ENCODE measurements at regions not wholly inside any gene's neighbourhood (a gene's known extent, or its start where the extent isn't known, plus 50 kb on each side); places are given as distances from the start of the nearest gene placed in this dataset.

DNA sequence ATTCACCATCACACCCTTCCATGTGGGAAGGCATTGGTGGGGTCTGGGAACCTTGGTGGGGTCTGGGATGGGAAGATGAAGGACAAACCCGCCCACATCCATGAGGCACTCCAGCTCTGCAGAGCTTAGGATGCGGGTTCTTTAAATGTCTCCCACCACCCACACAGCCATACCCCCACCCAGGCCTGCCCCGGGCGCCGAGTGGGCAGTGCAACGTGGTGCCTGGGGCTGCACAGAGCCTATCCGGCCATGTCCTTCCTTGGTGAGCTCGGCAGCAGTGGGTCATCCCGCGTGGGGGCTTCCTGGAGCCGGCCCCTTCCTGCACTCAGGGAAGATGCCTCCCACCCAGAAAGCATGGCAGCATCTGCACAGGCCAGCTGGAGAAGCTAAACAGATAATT is 163.5 kb upstream of the TCERG1L start:
- Histone ChIP-seq H3K27me3 (ENCODE audit: control insufficient read depth in 1 of 2, insufficient read depth in 2 of 2, low read length in 2 of 2) (peaks cover 0 to 9% of the 10 kb centered on the region in 2 experiments), H3K4me1 (ENCODE audit: insufficient read depth, low read length) (no peaks in the 10 kb centered on the region), H3K9me3 (ENCODE audit: control insufficient read depth in 1 of 2, insufficient read depth in 1 of 2, low read length in 2 of 2) (peaks cover 0 to 28% of the 10 kb centered on the region in 2 experiments), H3K27ac (ENCODE audit: low read depth in 1 of 2, low read length in 2 of 2) (no peak overlapping the region), H3K36me3 (ENCODE audit: insufficient read depth, low read length) (no peaks in the 10 kb centered on the region), H3K4me3 (ENCODE audit: low read length) (no peak overlapping the region)
- Mint-ChIP-seq H3K27ac (no peak overlapping the region), H3K4me3 (no peak overlapping the region), H3K4me1 (ENCODE audit: low read depth) (no peaks in the 10 kb centered on the region), H3K36me3 (ENCODE audit: low read depth) (no peaks in the 10 kb centered on the region), H3K9me3 (no peaks in the 10 kb centered on the region), H3K27me3 (peaks cover 19% of the 10 kb centered on the region)
- POLR2A ChIA-PET = no interaction called here
- DNase-seq (no peak), ATAC-seq (ENCODE audit: poor library complexity) (no peak)
- TF ChIP-seq, protein P1, sequence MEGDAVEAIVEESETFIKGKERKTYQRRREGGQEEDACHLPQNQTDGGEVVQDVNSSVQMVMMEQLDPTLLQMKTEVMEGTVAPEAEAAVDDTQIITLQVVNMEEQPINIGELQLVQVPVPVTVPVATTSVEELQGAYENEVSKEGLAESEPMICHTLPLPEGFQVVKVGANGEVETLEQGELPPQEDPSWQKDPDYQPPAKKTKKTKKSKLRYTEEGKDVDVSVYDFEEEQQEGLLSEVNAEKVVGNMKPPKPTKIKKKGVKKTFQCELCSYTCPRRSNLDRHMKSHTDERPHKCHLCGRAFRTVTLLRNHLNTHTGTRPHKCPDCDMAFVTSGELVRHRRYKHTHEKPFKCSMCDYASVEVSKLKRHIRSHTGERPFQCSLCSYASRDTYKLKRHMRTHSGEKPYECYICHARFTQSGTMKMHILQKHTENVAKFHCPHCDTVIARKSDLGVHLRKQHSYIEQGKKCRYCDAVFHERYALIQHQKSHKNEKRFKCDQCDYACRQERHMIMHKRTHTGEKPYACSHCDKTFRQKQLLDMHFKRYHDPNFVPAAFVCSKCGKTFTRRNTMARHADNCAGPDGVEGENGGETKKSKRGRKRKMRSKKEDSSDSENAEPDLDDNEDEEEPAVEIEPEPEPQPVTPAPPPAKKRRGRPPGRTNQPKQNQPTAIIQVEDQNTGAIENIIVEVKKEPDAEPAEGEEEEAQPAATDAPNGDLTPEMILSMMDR (IDR thresholded peaks at IDR 0.05) = no peak
- intact Hi-C loops (cut with DNase I, micrococcal nuclease) = no loop called here
- CTCF ChIA-PET = no interaction called here

DNA sequence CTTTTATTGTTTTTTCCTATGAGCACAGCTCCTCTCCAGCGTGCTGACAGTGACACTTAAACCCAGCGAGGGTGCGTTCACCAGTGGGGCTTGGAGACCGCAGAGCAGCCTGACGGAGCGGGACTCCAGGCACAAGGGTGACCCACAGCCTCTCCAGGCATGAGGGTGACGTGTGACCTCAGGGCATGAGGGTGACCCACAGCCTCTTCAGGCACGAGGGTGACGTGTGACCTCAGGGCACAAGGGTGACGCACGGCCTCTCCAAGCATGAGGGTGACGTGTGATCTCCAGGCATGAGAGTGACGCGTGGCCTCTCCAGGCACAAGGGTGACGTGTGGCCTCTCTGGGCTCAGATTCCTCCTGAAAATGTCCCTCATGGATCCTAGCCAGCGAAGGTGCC is 164.3 kb upstream of the TCERG1L start:
- Histone ChIP-seq H3K27me3 (ENCODE audit: control insufficient read depth in 1 of 2, insufficient read depth in 2 of 2, low read length in 2 of 2) (peaks cover 0 to 10% of the 10 kb centered on the region in 2 experiments), H3K36me3 (ENCODE audit: insufficient read depth, low read length) (no peaks in the 10 kb centered on the region), H3K4me1 (ENCODE audit: insufficient read depth, low read length) (no peaks in the 10 kb centered on the region), H3K9me3 (ENCODE audit: control insufficient read depth in 1 of 2, insufficient read depth in 1 of 2, low read length in 2 of 2) (peaks cover 0 to 28% of the 10 kb centered on the region in 2 experiments), H3K27ac (ENCODE audit: low read depth in 1 of 2, low read length in 2 of 2) (no peak overlapping the region), H3K4me3 (ENCODE audit: low read length) (no peak overlapping the region)
- no peaks in the 10 kb centered on the region for H3K4me1 Mint-ChIP-seq (ENCODE audit: low read depth)
- DNase-seq = no peak
- H3K36me3 Mint-ChIP-seq (ENCODE audit: low read depth) = no peaks in the 10 kb centered on the region
- intact Hi-C loops (cut with DNase I, micrococcal nuclease) = no loop called here
- H3K4me3 Mint-ChIP-seq = no peak overlapping the region
- H3K27ac Mint-ChIP-seq = no peak overlapping the region
- CTCF ChIA-PET = no interaction called here
- POLR2A ChIA-PET = no interaction called here
- no peak for ATAC-seq (ENCODE audit: poor library complexity)
- no peaks in the 10 kb centered on the region for H3K9me3 Mint-ChIP-seq
- TF ChIP-seq, protein P1 (IDR thresholded peaks at IDR 0.05) = no peak
- H3K27me3 Mint-ChIP-seq = peaks cover 27% of the 10 kb centered on the region

DNA sequence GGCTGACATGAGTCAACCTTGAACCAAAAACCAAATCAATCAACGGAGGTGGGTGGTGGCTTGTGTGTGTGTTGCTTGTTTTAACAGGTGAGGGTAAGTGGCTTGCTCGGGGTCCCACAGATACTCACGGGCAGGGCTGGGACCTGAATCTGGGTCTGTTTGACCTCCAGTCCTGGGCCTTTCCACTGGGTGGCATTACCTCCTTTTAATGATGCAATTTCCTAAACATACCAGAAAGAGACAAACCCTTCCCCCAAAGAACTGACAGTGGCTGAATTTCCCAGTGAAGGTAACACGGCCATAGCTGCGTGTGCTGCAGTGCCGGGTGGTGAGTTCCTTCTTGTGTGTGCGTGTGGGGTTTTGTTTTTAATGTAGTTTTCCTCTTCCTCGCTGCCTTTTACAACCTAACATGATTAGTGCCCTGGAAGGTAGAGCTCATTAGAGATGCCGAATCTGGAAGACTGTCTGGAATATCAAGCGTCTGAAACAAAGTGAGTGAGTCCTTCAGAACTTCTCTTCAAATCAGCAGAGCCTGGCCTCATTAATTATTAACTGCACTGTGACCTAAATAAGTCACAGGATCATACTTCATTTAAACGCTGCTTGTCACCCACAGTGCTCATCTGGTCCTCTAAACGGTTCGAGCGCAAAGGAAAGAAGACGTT is 166.1 kb upstream of the TCERG1L start:
- POLR2A ChIA-PET = no interaction called here
- H3K4me1 ChIP-seq (ENCODE audit: insufficient read depth, low read length) = no peaks in the 10 kb centered on the region
- Mint-ChIP-seq H3K36me3 (ENCODE audit: low read depth) (no peaks in the 10 kb centered on the region), H3K4me1 (ENCODE audit: low read depth) (no peaks in the 10 kb centered on the region), H3K27me3 (peaks cover 18% of the 10 kb centered on the region), H3K4me3 (no peak overlapping the region), H3K27ac (no peak overlapping the region), H3K9me3 (peaks cover 5% of the 10 kb centered on the region)
- H3K27me3 ChIP-seq (ENCODE audit: control insufficient read depth in 1 of 2, insufficient read depth in 2 of 2, low read length in 2 of 2) = peaks cover 0 to 10% of the 10 kb centered on the region in 2 experiments
- no peak for DNase-seq
- CTCF ChIA-PET = no interaction called here
- no peak for ATAC-seq (ENCODE audit: poor library complexity)
- TF ChIP-seq, protein P1 (IDR thresholded peaks at IDR 0.05) = no peak
- H3K36me3 ChIP-seq (ENCODE audit: insufficient read depth, low read length) = no peaks in the 10 kb centered on the region
- H3K27ac ChIP-seq (ENCODE audit: low read depth in 1 of 2, low read length in 2 of 2) = no peak overlapping the region
- no peak overlapping the region for H3K4me3 ChIP-seq (ENCODE audit: low read length)
- intact Hi-C loops (cut with DNase I, micrococcal nuclease) = no loop called here
- H3K9me3 ChIP-seq (ENCODE audit: control insufficient read depth in 1 of 2, insufficient read depth in 1 of 2, low read length in 2 of 2) = peaks cover 0 to 28% of the 10 kb centered on the region in 2 experiments
